GM23338 (cell line): ENCODE measurements at regions not wholly inside any gene's neighbourhood (a gene's known extent, or its start where the extent isn't known, plus 50 kb on each side); places are given as distances from the start of the nearest gene placed in this dataset.

Experiments used
- ATAC-seq: fragments of 200-7000 bp; cut with Tn5 transposase; 3 replicates; pipeline ENCODE4 v1.9.1; 2020
- DNase-seq: peaks from one replicate; pipeline ENCODE4 v3.0.0-alpha.2; 2015; ENCODE audit warnings: low spot score
- H2AFZ ChIP-seq: fragments of 200-600 bp; sonication (generic); 2 replicates; pipeline ENCODE4 v1.8.0; 2016; ENCODE audit warnings: antibody characterized with exemption, mild to moderate bottlenecking, moderate library complexity
- H3F3A ChIP-seq: fragments of 200-600 bp; sonication (generic); replicated peaks from 2 replicates; pipeline ENCODE4 v1.8.0; 2017; ENCODE audit warnings: antibody characterized with exemption, mixed run types, low read depth
- H3K27ac ChIP-seq: fragments of 200-600 bp; sonication (generic); 2 replicates; pipeline ENCODE4 v1.6.1; 2016; ENCODE audit warnings: low read depth
- H3K27me3 ChIP-seq: fragments of 200-600 bp; sonication (generic); 2 replicates; pipeline ENCODE4 v1.8.0; 2016; ENCODE audit warnings: mild to moderate bottlenecking, mixed run types, moderate library complexity; ENCODE audit not compliant: insufficient read depth
- H3K36me3 ChIP-seq: fragments of 200-600 bp; sonication (generic); 2 replicates; pipeline ENCODE4 v1.8.0; 2016; ENCODE audit warnings: mild to moderate bottlenecking; ENCODE audit not compliant: insufficient read depth
- H3K4me1 ChIP-seq: fragments of 200-600 bp; sonication (generic); 2 replicates; pipeline ENCODE4 v1.8.0; 2016; ENCODE audit warnings: mild to moderate bottlenecking, moderate library complexity; ENCODE audit not compliant: insufficient read depth
- H3K4me2 ChIP-seq: fragments of 200-600 bp; sonication (generic); 2 replicates; pipeline ENCODE4 v1.7.1; 2017; ENCODE audit warnings: mixed run types
- H3K4me3 ChIP-seq: fragments of 200-600 bp; sonication (generic); 2 replicates; pipeline ENCODE4 v1.6.1; 2016; ENCODE audit warnings: mixed run types
- H3K79me2 ChIP-seq: fragments of 200-600 bp; sonication (generic); replicated peaks from 2 replicates; pipeline ENCODE4 v1.8.0; 2017; ENCODE audit warnings: mild to moderate bottlenecking; ENCODE audit not compliant: insufficient read depth
- H3K9me2 ChIP-seq: fragments of 200-600 bp; sonication (generic); 2 replicates; pipeline ENCODE4 v1.8.0; 2017; ENCODE audit not compliant: insufficient read depth
- H4K20me1 ChIP-seq: fragments of 200-600 bp; sonication (generic); replicated peaks from 2 replicates; pipeline ENCODE4 v1.8.0; 2017; ENCODE audit warnings: mild to moderate bottlenecking; ENCODE audit not compliant: insufficient read depth
- H3K27ac Mint-ChIP-seq: 2 replicates; pipeline ENCODE4 v1.8.0; 2020; ENCODE audit warnings: inconsistent platforms, mild to moderate bottlenecking, moderate library complexity, mixed read lengths
- H3K27me3 Mint-ChIP-seq: 3 replicates; pipeline ENCODE4 v1.8.0; 2022; ENCODE audit warnings: low read depth, mild to moderate bottlenecking, moderate library complexity, mixed read lengths, inconsistent platforms; ENCODE audit not compliant: insufficient read depth, poor library complexity
- H3K36me3 Mint-ChIP-seq: 3 replicates; pipeline ENCODE4 v1.8.0; 2021; ENCODE audit warnings: low read depth, mild to moderate bottlenecking, inconsistent platforms, moderate library complexity, mixed read lengths
- H3K4me1 Mint-ChIP-seq: 3 replicates; pipeline ENCODE4 v1.8.0; 2020; ENCODE audit warnings: mild to moderate bottlenecking, inconsistent platforms, mixed read lengths
- H3K4me3 Mint-ChIP-seq: 3 replicates; pipeline ENCODE4 v1.8.0; 2021; ENCODE audit warnings: moderate library complexity, mild to moderate bottlenecking, inconsistent platforms, mixed read lengths
- H3K9me3 Mint-ChIP-seq: 3 replicates; pipeline ENCODE4 v1.8.0; 2020; ENCODE audit warnings: moderate library complexity, mild to moderate bottlenecking, inconsistent platforms, mixed read lengths
- CREB1 ChIP-seq: fragments of 250-450 bp; sonication (Bioruptor Pico); IDR thresholded peaks from 2 replicates; pipeline ENCODE4 v1.5.0; 2020; ENCODE audit warnings: low read depth, mild to moderate bottlenecking, moderate library complexity
- CTCF ChIP-seq, 2 experiments: fragments of 200-600 bp in 1 of 2; sonication (generic) in 1 of 2; conservative IDR thresholded peaks; 2 replicates each; pipeline versions ENCODE4 v1.5.1 to v1.6.1; 2016 to 2017; ENCODE audit warnings: antibody characterized with exemption in 2 of 2, low read depth in 2 of 2, mild to moderate bottlenecking in 2 of 2, moderate library complexity in 1 of 2
- EZH2 ChIP-seq: fragments of 200-600 bp; sonication (generic); IDR thresholded peaks from one replicate; pipeline ENCODE4 v1.8.0; 2017; ENCODE audit warnings: antibody characterized with exemption, mild to moderate bottlenecking, low read depth; ENCODE audit not compliant: unreplicated experiment
- EZH2phosphoT487 ChIP-seq: fragments of 200-600 bp; sonication (generic); IDR thresholded peaks from one replicate; pipeline ENCODE4 v1.8.1; 2018; ENCODE audit warnings: antibody characterized with exemption; ENCODE audit not compliant: unreplicated experiment
- JUNB ChIP-seq: IDR thresholded peaks from one replicate; pipeline ENCODE4 v1.6.1; 2016; ENCODE audit warnings: antibody characterized with exemption; ENCODE audit not compliant: unreplicated experiment
- NANOG ChIP-seq: IDR thresholded peaks from 2 replicates; pipeline ENCODE4 v1.6.1; 2016; ENCODE audit warnings: antibody characterized with exemption, borderline replicate concordance
- POLR2AphosphoS5 ChIP-seq: IDR thresholded peaks from 2 replicates; pipeline ENCODE4 v1.6.1; 2016; ENCODE audit warnings: antibody characterized with exemption, low read depth
- REST ChIP-seq: IDR thresholded peaks from one replicate; pipeline ENCODE4 v1.6.1; 2018; ENCODE audit warnings: antibody characterized with exemption; ENCODE audit not compliant: unreplicated experiment
- STAT1 ChIP-seq: IDR thresholded peaks from one replicate; pipeline ENCODE4 v1.6.1; 2016; ENCODE audit warnings: antibody characterized with exemption; ENCODE audit not compliant: unreplicated experiment
- ZNF114 ChIP-seq: fragments of 250-450 bp; sonication (Bioruptor Pico); IDR thresholded peaks from 2 replicates; pipeline ENCODE4 v1.5.0; 2020; ENCODE audit warnings: mild to moderate bottlenecking, moderate library complexity
- ZNF331 ChIP-seq: fragments of 250-450 bp; sonication (Bioruptor Pico); IDR thresholded peaks from 2 replicates; pipeline ENCODE4 v1.5.0; 2020; ENCODE audit warnings: low read depth, mild to moderate bottlenecking, moderate library complexity
- ZNF462 ChIP-seq: fragments of 250-450 bp; sonication (Bioruptor Pico); IDR thresholded peaks from 2 replicates; pipeline ENCODE4 v1.5.0; 2020; ENCODE audit warnings: mild to moderate bottlenecking, moderate library complexity
- TF ChIP-seq, protein P1 (sequence below): IDR thresholded peaks from 2 replicates; pipeline ENCODE4 v1.6.1; 2016; ENCODE audit warnings: antibody characterized with exemption

- H4K20me1 ChIP-seq, result no peaks in the 10 kb centered on the region; the same call in 1 of the 2 replicates
- H3K27me3 Mint-ChIP-seq, result peaks cover 22% of the 10 kb centered on the region
- ATAC-seq (no peak), DNase-seq (no peak)
- H3K4me1 ChIP-seq, result no peaks in the 10 kb centered on the region
- no peaks in the 10 kb centered on the region for H3K9me2 ChIP-seq
- H3K36me3 ChIP-seq, result no peaks in the 10 kb centered on the region
- no peak overlapping the region for H2AFZ ChIP-seq
- H3K4me3 ChIP-seq, result no peak overlapping the region
- H3K4me3 Mint-ChIP-seq, result no peak overlapping the region
- H3K79me2 ChIP-seq, result no peaks in the 10 kb centered on the region
- TF ChIP-seq POLR2AphosphoS5 (no peak), ZNF462 (CRISPR knock-in tag) (no peak), CTCF (conservative IDR thresholded peaks at IDR 0.05; ENCODE audit: low read depth in 2 of 2) (no peak), REST (no peak), NANOG (no peak), JUNB (no peak), CREB1 (CRISPR knock-in tag) (no peak), ZNF114 (CRISPR knock-in tag) (no peak), EZH2phosphoT487 (no peak), EZH2 (no peak), ZNF331 (no peak), STAT1 (no peak)
- TF ChIP-seq, protein P1, sequence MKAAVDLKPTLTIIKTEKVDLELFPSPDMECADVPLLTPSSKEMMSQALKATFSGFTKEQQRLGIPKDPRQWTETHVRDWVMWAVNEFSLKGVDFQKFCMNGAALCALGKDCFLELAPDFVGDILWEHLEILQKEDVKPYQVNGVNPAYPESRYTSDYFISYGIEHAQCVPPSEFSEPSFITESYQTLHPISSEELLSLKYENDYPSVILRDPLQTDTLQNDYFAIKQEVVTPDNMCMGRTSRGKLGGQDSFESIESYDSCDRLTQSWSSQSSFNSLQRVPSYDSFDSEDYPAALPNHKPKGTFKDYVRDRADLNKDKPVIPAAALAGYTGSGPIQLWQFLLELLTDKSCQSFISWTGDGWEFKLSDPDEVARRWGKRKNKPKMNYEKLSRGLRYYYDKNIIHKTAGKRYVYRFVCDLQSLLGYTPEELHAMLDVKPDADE, result no peak
- H3K27ac Mint-ChIP-seq, result no peak overlapping the region
- H3K36me3 Mint-ChIP-seq, result no peaks in the 10 kb centered on the region; the same call in 2 of the 3 replicates
- H3K27ac ChIP-seq, result no peak overlapping the region
- no peaks in the 10 kb centered on the region for H3K9me3 Mint-ChIP-seq
- H3K27me3 ChIP-seq, result peaks cover 35% of the 10 kb centered on the region
- H3K4me1 Mint-ChIP-seq, result no peaks in the 10 kb centered on the region
- H3K4me2 ChIP-seq, result no peak overlapping the region
- 0 out of 2 replicates have a peak, but pooled peaks cover 3% of the 10 kb centered on the region for H3F3A ChIP-seq
Observed at GRCh38 chr11:64492561-64492960, 63.2 kb upstream of the SLC22A11 start.
